NCI-H1105 treated with DMSO at 0.1 percent for 48 hours (cell line): ENCODE measurements at regions not wholly inside any gene's neighbourhood (a gene's known extent, or its start where the extent isn't known, plus 50 kb on each side); places are given as distances from the start of the nearest gene placed in this dataset.

Experiments used
- DNase-seq: peaks from one replicate; lab custom pipeline; 2025; lab: John Stamatoyannopoulos, UW

DNA sequence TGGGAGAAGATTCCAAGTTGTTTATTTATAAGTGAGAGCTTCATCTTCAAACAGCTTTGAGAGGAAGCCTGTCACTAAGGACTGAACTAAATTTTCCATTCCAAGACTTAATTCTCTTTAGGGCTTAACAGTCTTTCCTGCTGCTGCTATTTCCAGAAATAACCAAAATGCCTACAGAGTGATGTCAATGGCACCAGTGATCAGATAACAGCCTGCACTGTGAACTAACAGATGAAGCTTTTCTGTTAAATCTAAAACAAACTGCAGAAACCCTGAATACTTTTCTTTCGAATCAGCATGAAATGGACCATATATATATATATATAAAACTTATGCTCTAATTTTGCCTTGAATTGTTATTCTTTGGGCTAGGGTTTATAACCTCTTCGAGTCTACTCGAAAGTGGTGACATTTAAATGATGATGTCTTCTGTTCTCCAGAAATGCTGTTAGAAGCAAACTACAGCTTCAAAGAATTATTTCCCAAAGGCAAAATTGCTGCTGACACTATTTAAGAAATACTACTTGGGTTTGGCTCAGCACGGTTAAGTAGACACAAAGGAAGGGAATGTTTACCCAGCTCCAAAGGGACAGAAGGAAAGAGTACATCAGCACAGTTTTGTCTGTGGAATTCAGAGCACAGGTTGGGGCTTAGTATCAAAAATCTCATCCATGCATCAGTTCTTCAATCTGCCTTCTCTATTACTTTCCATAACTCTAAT, 238.5 kb upstream of the LRRN1 start:
- DNase-seq: no peak

GRCh38 chr3:3559786-3560185, 239.4 kb upstream of the LRRN1 start:
- no peak for DNase-seq

- DNase-seq: no peak
Measured at GRCh38 chr3:3556078-3556477, 243.2 kb upstream of the LRRN1 start.

DNA sequence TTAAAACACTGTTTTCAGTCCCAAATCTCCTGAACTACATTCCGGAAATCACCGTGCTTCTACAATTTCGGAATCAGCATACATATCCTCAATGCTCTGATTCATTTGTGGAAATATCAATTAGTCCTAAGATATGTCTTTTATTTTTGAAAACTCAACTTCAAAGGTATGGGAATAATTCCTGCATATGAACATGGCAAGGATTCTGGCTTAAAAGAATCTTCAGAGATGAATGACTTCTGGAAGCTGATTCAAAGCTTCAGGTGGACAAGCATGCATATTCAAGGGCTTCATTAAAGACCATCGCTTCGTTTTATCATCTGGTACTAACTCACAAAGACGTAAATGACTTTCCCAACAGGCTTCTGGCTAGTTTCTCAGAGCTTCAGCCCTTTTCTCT, 246.0 kb upstream of the LRRN1 start:
- no peak for DNase-seq

DNA sequence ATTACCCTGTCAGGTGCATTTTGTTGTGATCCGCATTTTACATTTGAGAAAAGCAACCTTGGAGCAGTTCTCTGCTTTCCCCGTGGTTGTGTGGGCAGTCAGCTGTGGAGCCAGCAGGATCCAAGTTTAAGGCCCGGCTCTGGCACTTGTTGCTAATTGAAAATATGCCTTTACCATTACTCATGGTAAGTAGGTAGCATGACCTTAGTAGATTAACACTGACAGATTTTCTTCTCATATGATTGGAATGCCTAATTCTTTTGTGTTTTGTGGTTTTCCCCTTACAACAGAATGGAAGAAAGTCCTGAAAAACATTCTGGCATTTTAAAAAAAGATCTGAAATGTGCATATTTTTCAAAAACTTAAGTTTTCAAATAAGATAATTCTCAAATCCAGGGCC, 246.5 kb upstream of the LRRN1 start:
- no peak for DNase-seq

DNA sequence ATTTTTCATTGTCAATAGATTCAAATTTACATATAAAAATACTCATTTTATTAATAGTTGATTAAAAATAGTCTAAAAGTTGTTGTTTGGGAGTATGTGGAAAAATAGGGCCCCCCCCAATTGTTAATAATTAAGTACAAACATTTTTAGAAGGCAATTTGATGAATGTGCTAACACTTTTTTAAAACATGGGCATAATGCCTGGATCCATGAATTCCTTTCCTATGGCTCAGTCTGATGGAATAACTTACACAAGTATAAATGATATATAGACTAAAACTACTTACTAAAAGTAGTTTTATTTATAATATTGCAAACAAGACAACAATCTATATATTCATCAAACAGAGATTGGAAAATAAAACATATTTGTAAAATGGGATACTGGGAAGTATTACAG, 247.2 kb upstream of the LRRN1 start:
- no peak for DNase-seq

GRCh38 chr3:3545360-3545759, 253.9 kb upstream of the LRRN1 start:
- no peak for DNase-seq

- no peak for DNase-seq
Measured at GRCh38 chr3:3538451-3538850, 260.8 kb upstream of the LRRN1 start.

- no peak for DNase-seq
Measured at GRCh38 chr3:3532508-3532907, 266.7 kb upstream of the LRRN1 start.

DNA sequence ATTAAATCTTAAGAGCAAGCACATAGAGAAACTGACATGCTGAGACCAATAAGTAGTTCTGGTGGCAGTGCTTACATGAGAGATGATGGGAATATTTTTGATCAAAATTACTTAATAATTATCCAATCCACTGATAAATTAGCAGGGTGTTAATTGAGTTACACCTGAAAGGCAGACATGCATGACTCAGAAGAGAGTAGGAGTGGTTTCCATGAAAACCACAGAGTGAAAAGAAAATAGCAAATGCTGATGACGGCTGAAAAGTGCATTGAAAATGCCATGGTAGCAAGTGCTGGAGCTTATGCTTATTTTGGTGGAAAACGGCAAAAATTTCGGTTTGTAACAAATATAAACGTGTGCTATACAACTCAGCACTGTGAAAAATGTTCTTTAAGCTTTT, 267.8 kb upstream of the LRRN1 start:
- no peak for DNase-seq

GRCh38 chr3:3519266-3519665, 280.0 kb upstream of the LRRN1 start:
- DNase-seq: no peak

- DNase-seq: no peak
Measured at GRCh38 chr3:3516996-3517395, 282.2 kb upstream of the LRRN1 start.

- no peak for DNase-seq
Measured at GRCh38 chr3:3516384-3516783, 282.8 kb upstream of the LRRN1 start.

- no peak for DNase-seq
Measured at GRCh38 chr3:3509665-3510064, 289.6 kb upstream of the LRRN1 start.

DNA sequence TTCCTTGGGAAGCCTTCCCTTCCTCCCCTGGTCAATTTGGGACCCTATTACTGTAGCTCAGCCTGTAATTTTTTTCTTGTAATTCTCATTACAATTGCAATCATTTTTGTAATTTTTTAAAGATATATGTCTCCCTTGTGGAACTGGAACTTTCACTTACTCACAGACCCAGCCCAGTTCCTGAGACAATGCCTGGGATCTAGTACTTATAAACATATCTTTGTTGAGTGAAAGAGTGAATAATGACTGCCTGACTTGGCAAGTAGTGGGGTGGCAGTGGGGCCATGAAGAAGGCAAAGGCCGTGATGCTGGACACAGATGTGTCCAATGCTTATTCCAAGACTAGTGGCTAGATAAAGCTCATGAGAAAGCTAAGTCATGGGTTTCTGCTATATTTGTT, 294.5 kb upstream of the LRRN1 start:
- no peak for DNase-seq

GRCh38 chr3:3503411-3503810, 295.8 kb upstream of the LRRN1 start:
- no peak for DNase-seq

GRCh38 chr3:3499987-3500386, 299.2 kb upstream of the LRRN1 start:
- no peak for DNase-seq

- no peak for DNase-seq
Measured at GRCh38 chr3:3499012-3499562, 300.1 kb upstream of the LRRN1 start.

DNA sequence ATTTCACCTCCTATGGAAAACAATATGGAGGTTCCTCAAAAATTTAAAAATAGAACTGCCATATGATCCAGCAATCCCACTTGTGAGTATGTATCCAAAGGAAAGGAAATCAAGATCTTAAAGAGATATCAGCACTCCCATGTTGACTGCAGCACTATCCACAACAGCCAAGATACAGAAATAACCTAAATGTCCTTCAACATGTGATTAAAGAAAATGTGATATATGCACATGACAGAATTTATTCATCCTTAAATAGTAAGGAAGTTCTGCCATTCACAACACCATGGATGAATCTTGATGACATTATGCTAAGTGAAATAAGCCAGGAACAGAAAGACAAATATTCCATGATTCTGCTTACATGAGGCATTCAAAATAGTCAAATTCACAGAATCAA, 303.6 kb upstream of the LRRN1 start:
- no peak for DNase-seq

DNA sequence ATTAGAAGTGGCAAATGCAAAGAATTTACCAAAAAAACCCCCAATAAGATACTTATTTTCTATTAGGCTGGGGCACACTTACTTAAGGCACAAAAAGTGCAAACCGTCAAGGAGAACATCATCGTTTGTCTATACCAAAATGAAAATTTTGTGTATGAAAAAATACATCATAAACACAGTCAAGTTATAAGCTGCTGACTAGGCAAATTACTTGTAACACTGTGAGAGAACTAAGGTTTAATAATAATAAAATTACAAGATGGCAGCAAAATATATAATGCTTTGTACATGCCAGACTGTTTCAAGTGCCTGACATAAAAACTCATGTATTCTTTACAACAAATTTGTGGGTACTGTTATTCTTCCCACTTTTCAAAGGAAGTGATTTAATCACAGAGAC, 297.2 kb upstream of the CRBN start:
- DNase-seq: no peak

DNA sequence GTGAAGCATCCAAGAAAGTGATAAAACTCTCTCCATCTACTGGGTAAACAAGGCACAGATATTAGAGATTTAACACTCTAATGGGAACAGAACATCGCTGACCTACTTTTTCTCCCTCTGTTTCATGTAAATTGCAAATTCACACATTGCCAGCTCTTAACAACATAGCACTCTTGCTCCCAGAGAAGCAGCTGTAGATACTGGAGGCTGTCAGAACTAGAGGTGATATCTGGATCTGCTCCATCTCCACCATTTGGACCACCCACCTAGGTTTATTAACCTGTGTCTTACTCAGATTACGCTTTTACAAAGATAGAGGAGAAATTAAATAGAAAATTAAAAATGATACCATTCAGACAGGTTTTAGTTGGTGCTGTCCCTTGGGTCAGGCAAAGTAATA, 289.1 kb upstream of the CRBN start:
- DNase-seq: no peak

GRCh38 chr3:3464131-3464530, 284.6 kb upstream of the CRBN start:
- DNase-seq: no peak

DNA sequence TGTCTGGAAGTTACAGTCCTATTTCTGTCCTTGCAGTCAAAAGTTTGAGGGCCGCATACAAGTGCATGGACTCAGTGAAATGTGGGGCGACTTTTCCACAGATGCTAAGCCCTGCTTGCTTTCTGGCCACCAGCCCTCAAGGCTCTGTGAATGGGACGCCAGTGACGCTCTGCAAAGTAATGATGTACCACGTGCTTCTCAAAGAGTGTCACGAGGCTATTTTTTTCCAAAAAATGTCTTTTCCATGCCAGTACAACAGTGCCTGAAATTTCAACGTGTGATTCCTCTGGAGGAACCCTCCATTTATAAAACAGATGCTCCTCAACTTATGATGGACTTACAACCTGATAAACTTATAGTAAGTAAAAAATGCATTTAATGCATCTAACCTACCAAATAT, 281.8 kb upstream of the CRBN start:
- DNase-seq: no peak

- DNase-seq: no peak
Measured at GRCh38 chr3:3448468-3448867, 269.0 kb upstream of the CRBN start.
